ENCODE measurements at regions not wholly inside any gene's neighbourhood (a gene's known extent, or its start where the extent isn't known, plus 50 kb on each side); places are given as distances from the start of the nearest gene placed in this dataset.
"Not testable (repeated sequence)": the region's sequence is repeated elsewhere in the genome, so short reads cannot be mapped to it uniquely, and the experiment has no call there.

GRCh38 chr5:164145458-164145857 is 640.0 kb downstream of the MAT2B start:
- no peak for DNase-seq

- no peak for DNase-seq
Measured at GRCh38 chr5:164146223-164146622, 640.8 kb downstream of the MAT2B start.

GRCh38 chr5:164148292-164148691 is 642.9 kb downstream of the MAT2B start:
- DNase-seq: no peak

GRCh38 chr5:164152539-164152938 is 647.1 kb downstream of the MAT2B start:
- not testable (repeated sequence) for DNase-seq

GRCh38 chr5:164153469-164154172 is 648.2 kb downstream of the MAT2B start:
- DNase-seq: no peak

- DNase-seq: no peak
Measured at GRCh38 chr5:164170814-164171213, 665.4 kb downstream of the MAT2B start.

GRCh38 chr5:164175083-164175482 is 669.7 kb downstream of the MAT2B start:
- DNase-seq: no peak

GRCh38 chr5:164179406-164179805 is 674.0 kb downstream of the MAT2B start:
- DNase-seq: no peak

- no peak for DNase-seq
Measured at GRCh38 chr5:164181604-164182003, 676.2 kb downstream of the MAT2B start.

- no peak for DNase-seq
Measured at GRCh38 chr5:164184158-164184557, 678.7 kb downstream of the MAT2B start.

GRCh38 chr5:164185000-164185399 is 679.6 kb downstream of the MAT2B start:
- DNase-seq: no peak

- DNase-seq: no peak
Measured at GRCh38 chr5:164186550-164186949, 681.1 kb downstream of the MAT2B start.

GRCh38 chr5:164187785-164188184 is 682.4 kb downstream of the MAT2B start:
- no peak for DNase-seq

GRCh38 chr5:164188733-164189148 is 683.3 kb downstream of the MAT2B start:
- no peak for DNase-seq

- DNase-seq: peak in 1 of 2 experiments; percentile 28
Measured at GRCh38 chr5:164191240-164191639, 685.8 kb downstream of the MAT2B start.

- DNase-seq: no peak
Measured at GRCh38 chr5:164202338-164202737, 696.9 kb downstream of the MAT2B start.

GRCh38 chr5:164203581-164204225 is 698.3 kb downstream of the MAT2B start:
- no peak for DNase-seq

- DNase-seq: no peak
Measured at GRCh38 chr5:164204338-164204946, 699.0 kb downstream of the MAT2B start.

GRCh38 chr5:164206196-164206595 is 700.8 kb downstream of the MAT2B start:
- no peak for DNase-seq

GRCh38 chr5:164207646-164208045 is 702.2 kb downstream of the MAT2B start:
- DNase-seq: no peak

GRCh38 chr5:164210491-164210890 is 705.1 kb downstream of the MAT2B start:
- DNase-seq: no peak

GRCh38 chr5:164214698-164215097 is 709.3 kb downstream of the MAT2B start:
- no peak for DNase-seq

- DNase-seq: no peak
Measured at GRCh38 chr5:164217464-164217863, 712.0 kb downstream of the MAT2B start.

- DNase-seq: no peak
Measured at GRCh38 chr5:164220522-164220921, 715.1 kb downstream of the MAT2B start.
